ENCODE measurements at regions not wholly inside any gene's neighbourhood (a gene's known extent, or its start where the extent isn't known, plus 50 kb on each side); places are given as distances from the start of the nearest gene placed in this dataset.
"Not testable (repeated sequence)": the region's sequence is repeated elsewhere in the genome, so short reads cannot be mapped to it uniquely, and the experiment has no call there.

GRCh38 chr2:175326801-175327200 is 145.3 kb upstream of the ATP5MC3 start:
- H3K36me3 ChIP-seq (ENCODE audit: control insufficient read depth in 1 of 2, insufficient read depth in 2 of 2, low read length in 2 of 2) = no peaks in the 10 kb centered on the region
- H3K4me3 ChIP-seq (ENCODE audit: low read depth in 1 of 2, low read length in 2 of 2) = no peak overlapping the region
- H3K4me1 ChIP-seq (ENCODE audit: control insufficient read depth in 1 of 2, insufficient read depth in 2 of 2, low read length in 2 of 2) = no peaks in the 10 kb centered on the region
- no peaks in the 10 kb centered on the region for H3K27me3 ChIP-seq (ENCODE audit: low read depth, low read length)
- peaks cover 0 to 9% of the 10 kb centered on the region in 2 donors for H3K9me3 ChIP-seq (ENCODE audit: control insufficient read depth in 1 of 2, low read length in 2 of 2)
- no peak overlapping the region for H3K27ac ChIP-seq (ENCODE audit: low read length)

- not testable (repeated sequence) for H3K27ac ChIP-seq (ENCODE audit: low read length); H3K4me1 ChIP-seq (ENCODE audit: control insufficient read depth in 1 of 2, insufficient read depth in 2 of 2, low read length in 2 of 2); H3K4me3 ChIP-seq (ENCODE audit: low read depth in 1 of 2, low read length in 2 of 2); H3K27me3 ChIP-seq (ENCODE audit: low read depth, low read length); H3K36me3 ChIP-seq (ENCODE audit: control insufficient read depth in 1 of 2, insufficient read depth in 2 of 2, low read length in 2 of 2); H3K9me3 ChIP-seq (ENCODE audit: control insufficient read depth in 1 of 2, low read length in 2 of 2)
Measured at GRCh38 chr2:175326164-175326563, 144.7 kb upstream of the ATP5MC3 start.

GRCh38 chr2:175323162-175323561 is 141.7 kb upstream of the ATP5MC3 start:
- Histone ChIP-seq H3K9me3 (ENCODE audit: control insufficient read depth in 1 of 2, low read length in 2 of 2) (peaks cover 0 to 9% of the 10 kb centered on the region in 2 donors), H3K4me1 (ENCODE audit: control insufficient read depth in 1 of 2, insufficient read depth in 2 of 2, low read length in 2 of 2) (no peaks in the 10 kb centered on the region), H3K4me3 (ENCODE audit: low read depth in 1 of 2, low read length in 2 of 2) (no peak overlapping the region), H3K27me3 (ENCODE audit: low read depth, low read length) (no peaks in the 10 kb centered on the region), H3K27ac (ENCODE audit: low read length) (no peak overlapping the region), H3K36me3 (ENCODE audit: control insufficient read depth in 1 of 2, insufficient read depth in 2 of 2, low read length in 2 of 2) (no peaks in the 10 kb centered on the region)

GRCh38 chr2:175318542-175318941 is 137.0 kb upstream of the ATP5MC3 start:
- H3K27ac ChIP-seq (ENCODE audit: low read length) = no peak overlapping the region

GRCh38 chr2:175317751-175318150 is 136.2 kb upstream of the ATP5MC3 start:
- Histone ChIP-seq H3K27ac (ENCODE audit: low read length) (no peak overlapping the region), H3K27me3 (ENCODE audit: low read depth, low read length) (no peaks in the 10 kb centered on the region), H3K4me1 (ENCODE audit: control insufficient read depth in 1 of 2, insufficient read depth in 2 of 2, low read length in 2 of 2) (no peaks in the 10 kb centered on the region), H3K4me3 (ENCODE audit: low read depth in 1 of 2, low read length in 2 of 2) (no peak overlapping the region), H3K36me3 (ENCODE audit: control insufficient read depth in 1 of 2, insufficient read depth in 2 of 2, low read length in 2 of 2) (no peaks in the 10 kb centered on the region), H3K9me3 (ENCODE audit: control insufficient read depth in 1 of 2, low read length in 2 of 2) (no peaks in the 10 kb centered on the region)

More at GRCh38 chr2:175318542-175318941, 137.0 kb upstream of the ATP5MC3 start:
- Histone ChIP-seq H3K27me3 (ENCODE audit: low read depth, low read length) (no peaks in the 10 kb centered on the region), H3K4me1 (ENCODE audit: control insufficient read depth in 1 of 2, insufficient read depth in 2 of 2, low read length in 2 of 2) (no peaks in the 10 kb centered on the region), H3K4me3 (ENCODE audit: low read depth in 1 of 2, low read length in 2 of 2) (no peak overlapping the region), H3K9me3 (ENCODE audit: control insufficient read depth in 1 of 2, low read length in 2 of 2) (no peaks in the 10 kb centered on the region), H3K36me3 (ENCODE audit: control insufficient read depth in 1 of 2, insufficient read depth in 2 of 2, low read length in 2 of 2) (no peaks in the 10 kb centered on the region)

GRCh38 chr2:175312137-175312536 is 130.6 kb upstream of the ATP5MC3 start:
- H3K4me3 ChIP-seq (ENCODE audit: low read depth in 1 of 2, low read length in 2 of 2) = no peak overlapping the region
- no peak overlapping the region for H3K27ac ChIP-seq (ENCODE audit: low read length)
- H3K27me3 ChIP-seq (ENCODE audit: low read depth, low read length) = no peaks in the 10 kb centered on the region
- no peaks in the 10 kb centered on the region for H3K36me3 ChIP-seq (ENCODE audit: control insufficient read depth in 1 of 2, insufficient read depth in 2 of 2, low read length in 2 of 2)
- H3K9me3 ChIP-seq (ENCODE audit: control insufficient read depth in 1 of 2, low read length in 2 of 2) = no peaks in the 10 kb centered on the region
- no peaks in the 10 kb centered on the region for H3K4me1 ChIP-seq (ENCODE audit: control insufficient read depth in 1 of 2, insufficient read depth in 2 of 2, low read length in 2 of 2)

- Histone ChIP-seq H3K9me3 (ENCODE audit: control insufficient read depth in 1 of 2, low read length in 2 of 2) (no peaks in the 10 kb centered on the region), H3K4me1 (ENCODE audit: control insufficient read depth in 1 of 2, insufficient read depth in 2 of 2, low read length in 2 of 2) (no peaks in the 10 kb centered on the region), H3K27ac (ENCODE audit: low read length) (no peak overlapping the region), H3K27me3 (ENCODE audit: low read depth, low read length) (no peaks in the 10 kb centered on the region), H3K36me3 (ENCODE audit: control insufficient read depth in 1 of 2, insufficient read depth in 2 of 2, low read length in 2 of 2) (no peaks in the 10 kb centered on the region), H3K4me3 (ENCODE audit: low read depth in 1 of 2, low read length in 2 of 2) (no peak overlapping the region)
Measured at GRCh38 chr2:175310813-175311504, 129.4 kb upstream of the ATP5MC3 start.

- no peak overlapping the region for H3K27ac ChIP-seq (ENCODE audit: low read length)
- no peaks in the 10 kb centered on the region for H3K27me3 ChIP-seq (ENCODE audit: low read depth, low read length)
- H3K4me3 ChIP-seq (ENCODE audit: low read depth in 1 of 2, low read length in 2 of 2) = no peak overlapping the region
- no peaks in the 10 kb centered on the region for H3K4me1 ChIP-seq (ENCODE audit: control insufficient read depth in 1 of 2, insufficient read depth in 2 of 2, low read length in 2 of 2)
- H3K9me3 ChIP-seq (ENCODE audit: control insufficient read depth in 1 of 2, low read length in 2 of 2) = no peaks in the 10 kb centered on the region
- H3K36me3 ChIP-seq (ENCODE audit: control insufficient read depth in 1 of 2, insufficient read depth in 2 of 2, low read length in 2 of 2) = no peaks in the 10 kb centered on the region
Measured at GRCh38 chr2:175309799-175310198, 128.3 kb upstream of the ATP5MC3 start.

- H3K36me3 ChIP-seq (ENCODE audit: control insufficient read depth in 1 of 2, insufficient read depth in 2 of 2, low read length in 2 of 2) = no peaks in the 10 kb centered on the region
- H3K27ac ChIP-seq (ENCODE audit: low read length) = no peak overlapping the region
- no peaks in the 10 kb centered on the region for H3K9me3 ChIP-seq (ENCODE audit: control insufficient read depth in 1 of 2, low read length in 2 of 2)
- no peak overlapping the region for H3K4me3 ChIP-seq (ENCODE audit: low read depth in 1 of 2, low read length in 2 of 2)
- H3K4me1 ChIP-seq (ENCODE audit: control insufficient read depth in 1 of 2, insufficient read depth in 2 of 2, low read length in 2 of 2) = no peaks in the 10 kb centered on the region
- H3K27me3 ChIP-seq (ENCODE audit: low read depth, low read length) = no peaks in the 10 kb centered on the region
Measured at GRCh38 chr2:175308005-175308404, 126.5 kb upstream of the ATP5MC3 start.

GRCh38 chr2:175304541-175304940 is 123.0 kb upstream of the ATP5MC3 start:
- H3K4me3 ChIP-seq (ENCODE audit: low read depth in 1 of 2, low read length in 2 of 2) = no peak overlapping the region
- no peaks in the 10 kb centered on the region for H3K36me3 ChIP-seq (ENCODE audit: control insufficient read depth in 1 of 2, insufficient read depth in 2 of 2, low read length in 2 of 2)
- no peaks in the 10 kb centered on the region for H3K27me3 ChIP-seq (ENCODE audit: low read depth, low read length)
- no peak overlapping the region for H3K27ac ChIP-seq (ENCODE audit: low read length)
- no peaks in the 10 kb centered on the region for H3K9me3 ChIP-seq (ENCODE audit: control insufficient read depth in 1 of 2, low read length in 2 of 2)
- no peaks in the 10 kb centered on the region for H3K4me1 ChIP-seq (ENCODE audit: control insufficient read depth in 1 of 2, insufficient read depth in 2 of 2, low read length in 2 of 2)

GRCh38 chr2:175293776-175294175 is 112.3 kb upstream of the ATP5MC3 start:
- Histone ChIP-seq H3K9me3 (ENCODE audit: control insufficient read depth in 1 of 2, low read length in 2 of 2) (no peaks in the 10 kb centered on the region), H3K4me3 (ENCODE audit: low read depth in 1 of 2, low read length in 2 of 2) (no peak overlapping the region), H3K4me1 (ENCODE audit: control insufficient read depth in 1 of 2, insufficient read depth in 2 of 2, low read length in 2 of 2) (no peaks in the 10 kb centered on the region), H3K27me3 (ENCODE audit: low read depth, low read length) (no peaks in the 10 kb centered on the region), H3K27ac (ENCODE audit: low read length) (no peak overlapping the region), H3K36me3 (ENCODE audit: control insufficient read depth in 1 of 2, insufficient read depth in 2 of 2, low read length in 2 of 2) (no peaks in the 10 kb centered on the region)

- H3K9me3 ChIP-seq (ENCODE audit: control insufficient read depth in 1 of 2, low read length in 2 of 2) = no peaks in the 10 kb centered on the region
- H3K4me3 ChIP-seq (ENCODE audit: low read depth in 1 of 2, low read length in 2 of 2) = no peak overlapping the region
- no peaks in the 10 kb centered on the region for H3K27me3 ChIP-seq (ENCODE audit: low read depth, low read length)
- H3K36me3 ChIP-seq (ENCODE audit: control insufficient read depth in 1 of 2, insufficient read depth in 2 of 2, low read length in 2 of 2) = no peaks in the 10 kb centered on the region
- H3K4me1 ChIP-seq (ENCODE audit: control insufficient read depth in 1 of 2, insufficient read depth in 2 of 2, low read length in 2 of 2) = no peaks in the 10 kb centered on the region
- no peak overlapping the region for H3K27ac ChIP-seq (ENCODE audit: low read length)
Measured at GRCh38 chr2:175293195-175293594, 111.7 kb upstream of the ATP5MC3 start.

All from muscle layer of duodenum (tissue), 2 donors.